SK-N-MC (cell line): ENCODE measurements at regions not wholly inside any gene's neighbourhood (a gene's known extent, or its start where the extent isn't known, plus 50 kb on each side); places are given as distances from the start of the nearest gene placed in this dataset.
"Not testable (repeated sequence)": the region's sequence is repeated elsewhere in the genome, so short reads cannot be mapped to it uniquely, and the experiment has no call there.

Source experiments
- EZH2 ChIP-seq: fragments of 200-600 bp; sonication (generic); IDR thresholded peaks from one replicate; pipeline ENCODE4 v1.6.1; 2017; ENCODE audit warnings: antibody characterized with exemption
- FOXP2 ChIP-seq: optimal IDR thresholded peaks from 2 replicates; pipeline ENCODE3; 2011; ENCODE audit warnings: mild to moderate bottlenecking, moderate library complexity; ENCODE audit not compliant: insufficient read depth; ENCODE audit errors: extremely low read length, control extremely low read depth
- POLR2AphosphoS5 ChIP-seq: IDR thresholded peaks from 2 replicates; pipeline ENCODE4 v1.6.1; 2012; ENCODE audit warnings: mild to moderate bottlenecking, low read depth, low read length, borderline replicate concordance

DNA sequence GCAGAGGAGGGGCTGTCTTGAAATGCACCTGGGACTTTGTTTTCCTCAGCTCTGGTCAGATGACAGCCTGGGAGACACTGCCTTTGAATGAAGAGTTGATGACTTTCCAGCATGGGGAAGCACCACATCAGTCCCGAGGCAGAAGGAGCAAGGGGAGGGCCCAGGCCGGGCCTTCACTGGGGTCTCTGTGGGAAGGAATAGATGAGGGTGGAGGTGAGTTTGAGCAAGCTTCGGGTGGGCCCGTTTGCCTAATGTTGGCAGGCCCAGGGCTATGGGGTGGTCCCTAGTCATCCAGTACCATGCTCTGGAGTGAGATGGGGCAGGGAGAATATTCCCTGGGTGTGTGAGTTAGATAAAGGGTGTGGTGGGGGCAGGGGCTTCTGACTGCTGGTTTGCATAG is 100.4 kb upstream of the RUFY1 start:
- not testable (repeated sequence) for TF ChIP-seq POLR2AphosphoS5, EZH2, FOXP2
